NCI-H1694 treated with DMSO at 0.1 percent for 48 hours (cell line): ENCODE measurements at regions not wholly inside any gene's neighbourhood (a gene's known extent, or its start where the extent isn't known, plus 50 kb on each side); places are given as distances from the start of the nearest gene placed in this dataset.
"Not testable (repeated sequence)": the region's sequence is repeated elsewhere in the genome, so short reads cannot be mapped to it uniquely, and the experiment has no call there.

Source experiments
- DNase-seq: peaks from one replicate; lab custom pipeline; 2025; lab: John Stamatoyannopoulos, UW

- DNase-seq: no peak
Measured at GRCh38 chr5:2102819-2103776, 220.4 kb upstream of the IRX4 start.

- no peak for DNase-seq
Measured at GRCh38 chr5:2101685-2102084, 219.0 kb upstream of the IRX4 start.

GRCh38 chr5:2096887-2097505, 214.3 kb upstream of the IRX4 start:
- no peak for DNase-seq

- DNase-seq: no peak
Measured at GRCh38 chr5:2095011-2095410, 212.3 kb upstream of the IRX4 start.

- DNase-seq: no peak
Measured at GRCh38 chr5:2094616-2094995, 211.9 kb upstream of the IRX4 start.

GRCh38 chr5:2093859-2094615, 211.3 kb upstream of the IRX4 start:
- DNase-seq: no peak

GRCh38 chr5:2091921-2092320, 209.2 kb upstream of the IRX4 start:
- no peak for DNase-seq

- no peak for DNase-seq
Measured at GRCh38 chr5:2087980-2088379, 205.3 kb upstream of the IRX4 start.

GRCh38 chr5:2075365-2075764, 192.6 kb upstream of the IRX4 start:
- no peak for DNase-seq

GRCh38 chr5:2071562-2071961, 188.8 kb upstream of the IRX4 start:
- DNase-seq: no peak

- DNase-seq: not testable (repeated sequence)
Measured at GRCh38 chr5:2070787-2071186, 188.1 kb upstream of the IRX4 start.

GRCh38 chr5:2068531-2068930, 185.8 kb upstream of the IRX4 start:
- no peak for DNase-seq

GRCh38 chr5:2066373-2066772, 183.6 kb upstream of the IRX4 start:
- no peak for DNase-seq

GRCh38 chr5:2063380-2063779, 180.7 kb upstream of the IRX4 start:
- not testable (repeated sequence) for DNase-seq

GRCh38 chr5:2052687-2053086, 170.0 kb upstream of the IRX4 start:
- DNase-seq: no peak

GRCh38 chr5:2049876-2050275, 167.2 kb upstream of the IRX4 start:
- no peak for DNase-seq

GRCh38 chr5:2048664-2049063, 165.9 kb upstream of the IRX4 start:
- no peak for DNase-seq

GRCh38 chr5:2047341-2047927, 164.7 kb upstream of the IRX4 start:
- no peak for DNase-seq

- no peak for DNase-seq
Measured at GRCh38 chr5:2044041-2044440, 161.3 kb upstream of the IRX4 start.

- DNase-seq: no peak
Measured at GRCh38 chr5:2039180-2039531, 156.4 kb upstream of the IRX4 start.

- DNase-seq: no peak
Measured at GRCh38 chr5:2038321-2039179, 155.8 kb upstream of the IRX4 start.
